GM19463 (cell line): ENCODE measurements at regions not wholly inside any gene's neighbourhood (a gene's known extent, or its start where the extent isn't known, plus 50 kb on each side); places are given as distances from the start of the nearest gene placed in this dataset.

ENCODE experiments used
- ATAC-seq: cut with Tn5 transposase; IDR thresholded peaks from one replicate; pipeline ENCODE4 v1.9.1; 2021; ENCODE audit warnings: mild to moderate bottlenecking, moderate library complexity; ENCODE audit not compliant: unreplicated experiment

DNA sequence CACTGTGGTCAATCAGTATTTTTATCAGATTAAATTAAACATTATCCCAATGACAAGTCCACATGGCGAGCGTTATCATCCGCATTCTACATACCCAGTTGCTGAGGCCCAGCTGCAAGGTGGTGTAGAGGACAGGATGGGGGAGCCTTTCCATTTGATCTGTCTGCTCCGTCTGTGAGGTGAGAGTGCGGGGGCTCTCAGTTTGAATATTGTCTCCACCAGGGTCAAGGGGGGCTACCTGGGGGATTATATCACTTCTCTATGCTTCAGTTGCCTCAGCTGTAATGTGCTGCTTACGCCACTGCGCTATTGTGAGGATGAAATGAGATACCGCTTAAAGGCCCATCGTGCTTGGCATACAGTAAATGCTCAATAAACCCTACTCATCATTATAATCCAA, 1106.0 kb downstream of the BCL11B start:
- ATAC-seq = no peak

DNA sequence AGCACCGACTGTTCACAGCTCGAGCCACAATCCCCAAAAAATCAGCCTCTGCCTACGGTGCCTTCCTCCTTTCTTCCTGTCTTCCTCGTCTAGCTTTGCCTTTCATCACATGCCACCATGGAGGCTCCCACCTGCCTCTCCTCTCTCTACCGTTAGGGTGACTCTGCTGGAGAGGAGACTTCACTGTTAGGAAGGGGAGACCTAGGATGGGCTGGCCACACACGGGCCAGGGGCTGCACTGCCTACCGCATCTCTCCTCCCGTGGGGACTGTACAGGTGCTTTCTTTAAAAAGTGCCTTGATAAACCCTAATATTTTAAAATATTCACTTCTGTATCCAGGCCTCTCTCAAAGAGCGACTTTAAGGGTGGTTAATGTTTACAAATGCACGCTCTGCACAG, 1104.7 kb downstream of the BCL11B start:
- ATAC-seq = no peak

DNA sequence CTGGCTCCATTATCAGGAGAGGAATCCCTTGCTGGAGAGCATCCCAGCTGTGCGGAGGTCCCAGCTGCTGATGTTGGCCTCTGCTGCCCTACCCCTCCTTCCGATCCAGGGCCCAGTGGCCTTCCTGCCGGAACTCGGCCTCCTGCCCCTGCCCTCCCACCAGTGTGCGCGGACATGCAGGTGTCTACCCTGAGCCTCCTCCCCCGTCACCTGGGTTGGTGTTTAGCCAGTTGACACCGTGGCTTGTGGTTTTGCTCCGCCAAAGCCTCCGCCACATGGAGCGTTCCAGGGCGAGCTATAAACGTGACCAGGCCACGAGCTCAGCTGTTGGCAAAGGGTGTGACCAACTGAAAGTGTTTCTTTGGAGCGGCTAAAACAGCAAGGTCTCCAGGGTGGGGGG, 1104.3 kb downstream of the BCL11B start:
- no peak for ATAC-seq

DNA sequence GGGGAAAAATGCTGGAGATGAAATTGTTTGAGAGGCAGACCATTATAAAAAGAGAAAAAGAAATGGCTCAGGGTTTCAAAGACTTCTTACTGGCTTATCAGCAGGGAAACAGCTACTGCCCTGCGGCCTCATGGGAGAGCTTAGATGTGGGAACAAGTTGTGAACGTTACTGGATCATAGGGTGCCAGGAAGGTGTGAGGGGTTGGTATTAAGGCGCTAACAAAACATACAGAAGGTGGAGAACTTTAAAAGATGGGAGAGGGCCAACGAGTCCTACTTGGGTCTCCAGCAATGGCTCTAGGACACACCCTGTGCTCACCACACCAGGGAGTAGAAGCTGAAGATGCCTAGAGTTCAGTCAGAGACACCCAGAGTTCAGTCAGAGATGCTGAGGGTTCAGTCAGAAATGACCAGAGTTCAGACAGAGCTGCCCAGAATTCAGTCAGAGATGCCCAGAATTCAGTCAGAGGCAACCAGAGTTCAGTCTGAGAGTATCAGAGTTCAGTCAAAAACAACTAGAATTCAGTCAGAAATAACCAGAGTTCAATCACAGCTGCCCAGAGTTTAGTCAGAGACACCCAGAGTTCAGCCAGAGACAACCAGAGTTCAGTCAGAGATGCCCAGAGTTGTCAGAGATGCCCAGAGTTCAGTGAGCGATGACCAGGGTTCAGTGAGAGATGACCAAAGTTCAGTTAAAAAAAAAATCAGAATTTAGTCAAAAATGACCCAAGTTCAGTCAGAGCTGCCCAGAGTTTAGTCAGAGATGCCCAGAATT, 1103.6 kb downstream of the BCL11B start:
- ATAC-seq = no peak

DNA sequence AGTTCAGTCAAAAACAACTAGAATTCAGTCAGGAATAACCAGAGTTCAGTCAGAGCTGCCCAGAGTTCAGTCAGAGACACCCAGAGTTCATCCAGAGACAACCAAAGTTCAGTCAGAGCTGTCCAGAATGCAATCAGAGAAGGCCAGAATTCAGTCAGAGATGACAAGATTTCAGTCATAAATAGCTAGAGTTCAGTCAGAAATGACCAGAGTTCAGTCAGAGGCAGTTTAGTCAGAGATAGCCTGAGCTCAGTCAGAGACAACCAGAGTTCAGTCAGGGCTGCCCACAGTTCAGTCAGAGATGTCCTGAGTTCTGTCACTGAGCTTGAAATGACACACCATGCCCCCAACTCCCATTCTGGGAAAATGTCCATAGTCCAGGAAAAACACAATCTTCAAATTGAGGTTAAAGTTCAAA, 1102.8 kb downstream of the BCL11B start:
- ATAC-seq = no peak

DNA sequence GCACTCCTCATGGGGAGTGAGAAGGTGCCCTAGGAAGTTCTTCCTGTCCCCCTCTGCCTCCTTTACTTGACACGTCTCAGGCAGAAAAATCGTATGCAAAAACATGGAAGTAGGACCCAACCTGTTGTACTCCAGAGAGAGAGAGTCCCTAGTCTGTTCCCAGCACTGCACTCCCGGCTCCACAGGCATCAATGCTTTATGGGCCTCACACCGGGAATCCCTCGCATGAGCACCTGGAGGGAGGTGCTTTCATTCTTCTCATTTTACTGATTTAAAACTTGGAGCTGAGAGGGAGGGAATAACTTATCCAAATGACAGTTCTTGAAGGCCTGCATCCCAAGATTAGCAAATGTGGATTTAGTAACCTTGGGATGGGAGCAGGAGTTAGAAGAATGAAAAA, 1101.4 kb downstream of the BCL11B start:
- ATAC-seq = no peak

DNA sequence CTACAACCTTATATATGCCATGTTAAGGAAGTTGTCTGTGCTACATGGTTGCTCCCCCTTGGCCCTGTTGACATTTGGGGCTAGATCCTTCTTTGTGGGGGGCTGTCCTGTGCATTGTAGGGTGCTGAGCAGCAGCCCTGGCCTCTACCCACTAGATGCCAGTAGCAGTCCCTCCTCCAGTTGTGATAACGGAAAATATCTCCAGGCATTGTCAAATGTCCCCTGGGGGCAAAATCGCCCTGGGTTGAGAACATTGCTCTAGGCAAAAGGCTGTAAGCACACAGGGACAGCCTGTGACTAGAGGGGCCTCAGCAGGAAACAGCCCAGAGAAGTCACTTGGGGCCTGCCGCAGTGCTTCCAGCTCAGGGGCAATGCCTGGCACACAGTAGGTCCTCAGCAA, 1100.3 kb downstream of the BCL11B start:
- no peak for ATAC-seq

DNA sequence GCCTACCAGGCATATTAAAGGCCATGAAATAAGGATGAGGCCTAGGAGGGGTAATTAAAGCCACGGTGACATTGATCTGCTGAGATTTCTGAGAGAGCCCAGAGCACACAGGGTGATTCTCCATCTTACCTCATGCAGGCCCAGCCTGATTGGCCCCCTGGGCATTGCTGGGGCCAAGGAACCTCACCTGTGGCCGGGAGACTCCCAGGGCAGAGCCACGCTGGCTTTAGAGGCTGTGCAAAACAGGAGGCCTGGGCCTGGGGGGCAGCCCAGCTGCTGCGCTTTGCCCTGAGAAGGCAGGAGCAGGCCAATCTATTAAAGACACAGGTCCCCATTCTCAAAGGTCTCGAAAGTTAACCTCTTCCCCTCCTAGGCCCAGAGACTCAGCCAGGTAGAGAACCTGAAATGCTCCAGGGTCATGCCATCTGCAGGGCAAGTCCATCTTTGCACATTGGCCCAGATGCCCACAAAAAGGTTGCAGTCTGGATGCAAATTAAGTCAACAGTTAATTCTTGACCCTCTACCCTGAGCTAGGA, 1099.7 kb downstream of the BCL11B start:
- no peak for ATAC-seq

DNA sequence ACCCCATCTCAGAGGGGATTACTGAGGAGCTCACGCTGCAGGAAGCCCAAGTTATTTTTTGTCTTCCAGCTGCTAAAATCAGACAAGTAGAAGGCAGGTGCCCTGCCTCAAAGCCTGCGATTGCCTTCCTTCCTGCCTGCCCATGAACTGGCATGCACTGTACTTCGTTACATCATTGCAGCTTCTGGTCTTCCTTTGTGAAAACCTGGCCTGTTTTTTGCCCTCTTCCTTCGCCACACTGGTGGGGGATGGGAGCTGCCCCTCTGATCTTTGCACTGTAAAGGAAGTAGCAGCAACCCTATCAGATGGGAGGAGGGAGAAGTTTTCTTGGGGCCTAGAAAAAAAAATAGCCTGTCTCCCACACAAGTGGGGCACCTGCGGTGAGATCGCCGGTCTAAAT, 1098.7 kb downstream of the BCL11B start:
- ATAC-seq = no peak

DNA sequence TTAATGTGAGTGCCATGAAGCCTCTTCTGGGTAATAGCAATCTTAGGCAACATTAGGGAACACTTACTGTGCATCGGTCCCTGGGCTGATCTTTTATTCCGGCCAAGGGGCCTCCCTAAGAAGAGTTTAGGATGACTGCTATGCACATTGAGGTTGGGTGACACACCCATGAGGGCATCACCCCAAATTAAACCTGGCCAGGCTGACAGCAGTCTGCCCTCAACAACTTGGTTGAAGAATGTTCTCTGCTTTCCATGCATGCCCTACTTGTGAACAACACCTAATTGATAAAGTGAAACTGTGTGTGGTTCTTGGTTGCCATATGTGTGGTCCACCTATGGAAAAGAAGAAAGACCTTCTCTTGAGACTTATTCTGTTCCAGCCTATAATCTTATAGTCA, 1098.0 kb downstream of the BCL11B start:
- ATAC-seq = no peak

DNA sequence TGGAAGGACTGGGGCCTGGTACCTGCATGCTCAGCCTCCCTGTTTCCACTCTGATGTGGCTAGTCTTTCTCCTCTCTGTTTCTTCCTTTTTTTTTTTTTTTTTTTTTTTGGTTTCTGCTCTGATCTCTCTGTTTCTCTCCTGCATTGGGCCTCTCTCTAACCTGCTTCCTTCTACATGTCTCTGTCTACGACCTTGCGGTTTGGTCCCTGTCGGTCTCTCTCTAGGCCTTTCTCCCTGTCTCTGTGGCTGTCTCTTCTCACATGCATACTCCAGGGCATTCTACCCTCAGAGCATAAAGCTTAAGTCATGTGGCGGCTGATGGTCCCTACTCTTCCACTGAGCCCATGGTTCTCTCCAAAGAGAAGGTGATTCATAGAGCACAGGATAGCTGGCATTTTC, 1096.6 kb downstream of the BCL11B start:
- ATAC-seq = no peak

DNA sequence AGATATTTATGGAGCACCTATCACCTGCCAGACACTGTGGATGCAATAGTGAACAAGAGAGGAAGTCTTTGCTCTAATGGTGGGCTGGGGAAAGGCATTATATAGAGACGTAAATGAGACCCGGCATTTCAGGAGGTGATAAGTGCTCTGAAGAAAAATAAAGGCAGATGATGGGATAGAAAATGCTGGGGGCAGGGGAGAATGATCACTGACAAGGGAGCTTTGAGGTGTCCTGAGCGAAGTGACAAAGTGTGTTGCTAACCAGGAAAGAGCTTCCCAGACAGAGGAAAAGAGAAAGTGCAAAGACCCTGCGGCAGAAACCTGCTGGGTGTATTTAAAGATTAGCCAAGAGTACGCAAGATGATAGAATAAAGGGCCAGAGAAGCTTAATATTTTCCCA, 1096.1 kb downstream of the BCL11B start:
- no peak for ATAC-seq

DNA sequence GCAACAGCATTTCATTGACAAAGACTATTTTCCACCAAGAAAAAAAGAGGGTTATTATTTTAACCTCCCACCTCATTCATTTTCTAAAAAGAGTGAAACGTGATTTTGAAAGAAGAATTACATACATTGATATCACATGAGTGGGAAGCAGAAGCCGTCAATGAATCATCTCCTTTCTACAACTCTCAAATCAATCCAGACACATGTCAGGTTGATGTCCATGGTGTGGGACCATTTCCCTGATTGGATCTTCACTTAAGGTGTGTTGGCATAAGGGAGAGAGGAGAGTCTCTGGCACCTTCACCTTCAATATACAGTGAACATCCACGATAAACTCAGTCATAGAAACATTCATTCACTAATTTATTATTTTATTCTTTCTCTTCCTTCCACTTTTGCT, 1095.1 kb downstream of the BCL11B start:
- ATAC-seq = no peak

DNA sequence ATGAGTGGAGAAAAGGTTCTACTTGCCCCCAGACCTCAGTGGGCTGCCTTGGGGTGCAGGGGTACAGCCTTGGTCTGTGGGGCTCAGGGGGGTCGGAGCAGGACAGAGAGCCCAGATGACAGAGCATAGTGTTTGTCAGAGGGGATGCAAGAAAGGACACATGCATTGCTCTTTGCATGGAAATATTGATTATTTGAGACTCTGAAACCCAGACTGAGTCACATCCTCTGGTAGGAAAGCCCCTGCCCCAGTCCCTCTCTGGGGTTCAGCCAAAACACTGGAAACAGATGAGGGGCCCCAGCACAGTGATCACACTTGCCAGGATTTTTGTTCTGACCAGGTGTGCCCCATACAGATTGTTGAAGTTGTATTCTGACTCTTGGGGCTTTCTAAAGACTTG, 1094.4 kb downstream of the BCL11B start:
- ATAC-seq = no peak

DNA sequence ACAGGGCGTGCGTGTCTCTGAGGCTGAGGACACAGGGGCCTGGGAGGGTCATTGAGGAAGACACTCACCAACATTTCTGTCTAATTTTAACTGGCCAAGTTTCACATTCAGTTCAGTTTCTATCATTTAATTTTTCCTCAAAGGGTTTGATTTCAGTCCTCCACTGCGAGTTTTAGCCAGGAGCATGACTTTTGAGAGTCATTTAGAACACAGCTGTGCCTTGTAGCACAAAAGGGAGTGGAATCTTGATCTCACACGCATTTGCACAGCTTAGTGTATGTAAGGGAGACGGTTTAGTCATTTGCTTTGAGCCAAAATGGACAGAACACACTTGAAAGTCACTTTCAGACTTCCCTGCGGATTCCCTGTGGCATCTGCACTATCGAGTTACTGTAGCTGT, 1090.8 kb downstream of the BCL11B start:
- no peak for ATAC-seq

DNA sequence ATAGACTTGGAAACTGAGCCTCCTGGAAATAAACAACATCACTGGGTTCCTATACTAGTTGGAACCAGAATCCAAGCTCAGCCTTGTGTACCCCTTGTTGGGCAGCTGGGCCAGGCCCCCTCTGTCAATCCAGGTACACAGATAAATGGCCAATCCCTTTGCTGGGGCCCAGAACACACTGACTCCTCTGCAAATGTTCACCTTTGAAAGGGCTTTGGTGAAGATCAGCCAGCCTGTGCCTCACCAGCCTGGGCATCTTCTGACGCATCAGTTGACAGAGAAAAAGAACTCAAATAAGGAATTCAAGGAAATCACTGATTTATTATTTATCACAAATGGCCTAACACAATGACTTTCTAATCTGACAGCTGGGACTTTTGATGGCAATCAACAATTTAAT, 1090.2 kb downstream of the BCL11B start:
- ATAC-seq = no peak

DNA sequence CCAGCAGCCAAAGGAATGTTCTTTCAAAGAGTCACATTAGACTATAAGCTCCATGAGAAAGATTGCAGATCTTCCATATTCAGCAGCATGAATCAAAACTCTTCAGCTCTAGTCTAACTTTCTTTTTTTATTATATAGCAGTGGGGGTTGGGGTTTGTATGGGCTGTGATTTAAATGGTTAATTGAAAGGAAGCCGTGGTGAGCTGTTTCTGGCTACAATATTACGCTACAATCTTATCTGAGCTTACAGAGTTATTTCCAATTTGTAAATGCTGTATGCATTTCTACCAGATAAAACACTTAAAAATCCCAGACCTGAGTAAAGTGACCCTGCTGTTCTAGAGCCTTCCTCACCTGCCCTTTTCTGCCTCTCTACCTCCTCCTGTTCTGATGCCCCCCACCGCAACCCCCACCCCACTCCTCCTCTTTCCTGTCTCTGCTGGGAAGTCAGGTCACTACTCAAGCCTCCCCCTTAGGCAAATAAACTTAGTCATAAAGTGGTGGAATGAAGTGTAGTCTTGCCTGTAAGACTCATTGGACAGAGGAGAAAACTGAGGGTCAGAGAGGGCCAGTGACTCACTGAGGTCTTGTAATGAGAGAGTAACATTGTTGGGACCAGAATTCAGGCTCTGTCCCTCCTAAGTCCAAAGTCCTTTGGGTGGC, 1089.5 kb downstream of the BCL11B start:
- no peak for ATAC-seq

DNA sequence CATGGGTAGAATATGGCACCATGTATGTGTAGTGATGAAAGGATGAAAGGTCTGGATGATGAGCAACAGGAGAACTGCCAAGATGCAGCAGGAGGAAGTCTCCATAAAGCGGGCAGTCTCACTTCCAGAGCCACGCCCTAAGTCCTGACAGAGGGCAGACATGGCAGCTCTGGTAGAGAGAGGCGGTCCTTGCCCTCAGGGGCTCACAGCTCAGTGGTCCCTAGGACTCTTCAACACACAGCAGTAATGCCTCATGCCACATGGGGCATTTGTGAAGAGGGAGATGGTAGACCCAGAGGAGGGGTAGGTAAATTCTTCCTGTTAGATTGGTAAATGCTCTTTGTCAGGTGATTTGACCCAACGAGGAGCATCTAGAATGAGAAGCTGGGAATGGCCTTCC, 1088.4 kb downstream of the BCL11B start:
- no peak for ATAC-seq

DNA sequence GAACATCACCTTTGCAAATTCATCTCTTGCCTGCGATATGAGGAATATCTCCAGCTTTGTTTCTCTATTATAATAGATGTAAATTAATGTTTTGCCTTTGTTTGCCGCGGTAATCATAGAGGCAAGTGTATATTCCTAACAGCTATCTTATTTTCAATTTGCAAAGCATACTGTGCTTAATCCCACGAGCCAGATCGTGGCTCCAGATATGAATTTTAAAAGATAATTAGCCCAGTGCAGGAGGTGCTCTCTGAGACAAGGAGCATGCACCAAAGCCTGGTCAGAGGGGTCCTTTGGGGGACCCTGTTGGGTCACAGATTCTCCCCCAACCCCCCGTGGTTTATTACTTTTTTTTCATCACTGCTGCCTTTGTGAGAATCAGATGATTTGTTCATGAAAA, 1087.5 kb downstream of the BCL11B start:
- no peak for ATAC-seq

DNA sequence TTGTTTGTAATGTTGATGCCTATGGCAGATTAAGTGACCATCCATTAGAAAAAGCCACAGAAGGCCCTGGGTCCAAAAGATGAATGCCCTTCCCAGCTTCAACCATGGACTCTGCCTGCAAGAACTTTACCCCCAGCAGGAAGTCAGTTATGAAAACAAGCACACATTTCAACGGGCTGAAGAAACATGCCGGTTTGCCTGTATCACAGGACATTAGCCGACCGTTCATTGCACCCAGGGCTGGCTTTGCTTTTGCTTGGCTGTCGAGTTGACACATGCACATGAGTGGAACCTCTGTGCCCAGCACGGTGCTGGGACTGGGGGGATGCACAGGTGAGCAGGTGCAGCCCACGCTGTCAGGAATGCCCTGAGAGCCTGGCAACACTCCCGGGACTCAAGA, 1087.0 kb downstream of the BCL11B start:
- ATAC-seq = no peak

DNA sequence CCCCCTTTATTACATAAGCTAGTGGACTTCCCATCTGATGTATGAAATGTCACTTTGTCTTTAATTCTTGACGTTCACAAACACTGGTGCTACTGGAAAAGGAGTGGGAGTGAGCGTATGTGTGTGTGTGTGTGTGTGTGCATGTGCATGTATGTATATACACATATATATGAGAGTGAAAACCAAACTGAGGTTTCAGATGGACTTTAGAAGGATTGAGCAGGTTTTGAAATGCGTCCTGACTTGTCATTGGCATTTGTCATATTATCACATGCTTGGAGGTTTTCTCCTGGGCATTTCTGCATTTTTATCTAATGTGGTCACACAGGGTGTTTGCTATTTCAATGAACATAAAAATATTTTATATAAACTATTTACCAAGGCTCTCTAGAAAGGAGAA, 1085.9 kb downstream of the BCL11B start:
- no peak for ATAC-seq

DNA sequence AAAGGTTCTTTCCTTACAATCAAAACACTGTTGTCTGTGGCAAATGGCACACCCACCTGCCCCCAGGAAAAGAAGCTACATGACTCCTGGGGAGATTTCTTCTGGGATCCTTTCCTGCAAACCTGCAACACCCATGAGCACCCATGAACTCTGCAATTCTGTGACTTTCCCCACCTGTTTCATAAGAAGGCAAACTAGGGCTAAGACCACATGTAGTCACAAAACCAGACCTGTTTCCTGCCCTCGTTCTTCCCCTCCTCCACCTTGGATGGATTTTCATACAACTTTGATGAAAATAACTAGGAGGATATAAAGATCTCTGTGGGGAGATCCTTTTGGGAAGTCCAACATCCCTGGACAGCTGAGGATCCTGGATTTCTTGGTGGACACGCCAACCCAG, 1084.7 kb downstream of the BCL11B start:
- ATAC-seq = no peak

DNA sequence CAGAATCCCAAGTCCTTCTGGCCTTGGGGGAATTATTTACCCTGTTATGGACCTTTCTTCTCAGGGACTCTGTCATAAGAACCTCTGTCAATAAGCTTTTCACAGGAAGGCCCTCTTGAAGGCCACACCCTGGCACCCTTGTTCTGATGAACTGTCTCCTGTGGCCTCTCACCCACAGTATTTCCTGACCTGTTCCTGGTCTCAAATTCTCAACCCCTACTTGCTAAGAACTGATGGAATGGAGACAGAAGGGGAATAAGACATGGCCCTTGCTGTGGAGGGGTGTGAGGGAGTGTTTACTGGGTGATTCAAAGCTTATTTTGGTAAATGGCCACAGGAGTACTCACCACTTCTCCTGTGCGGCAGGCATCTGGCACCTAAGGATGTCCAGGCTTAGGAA, 1082.9 kb downstream of the BCL11B start:
- no peak for ATAC-seq
